Medulla oblongata (tissue), 1 donor: ENCODE measurements at regions not wholly inside any gene's neighbourhood (a gene's known extent, or its start where the extent isn't known, plus 50 kb on each side); places are given as distances from the start of the nearest gene placed in this dataset.

ENCODE experiments used
- DNase-seq: peaks from one replicate; pipeline ENCODE4 v3.0.0-alpha.2; 2015; ENCODE audit errors: extremely low spot score

- no peak for DNase-seq
These were observed 51.0 kb upstream of the DSC1 start for GRCh38 chr18:31213641-31214040.

GRCh38 chr18:31217038-31217849 lies 54.6 kb upstream of the DSC1 start:
- DNase-seq = no peak

- no peak for DNase-seq
These were observed 56.2 kb upstream of the DSC1 start for GRCh38 chr18:31218671-31219383.

GRCh38 chr18:31219395-31219794 lies 56.7 kb upstream of the DSC1 start:
- no peak for DNase-seq

- DNase-seq = no peak
These were observed 60.7 kb upstream of the DSC1 start for GRCh38 chr18:31223371-31223770.

GRCh38 chr18:31225668-31226067 lies 63.0 kb upstream of the DSC1 start:
- DNase-seq = no peak

GRCh38 chr18:31227497-31228229 lies 65.0 kb upstream of the DSC1 start:
- DNase-seq = no peak

- no peak for DNase-seq
These were observed 67.2 kb upstream of the DSC1 start for GRCh38 chr18:31229829-31230228.

- no peak for DNase-seq
These were observed 67.8 kb upstream of the DSC1 start for GRCh38 chr18:31230495-31230894.

GRCh38 chr18:31232013-31232412 lies 69.4 kb upstream of the DSC1 start:
- no peak for DNase-seq

GRCh38 chr18:31232775-31233424 lies 70.2 kb upstream of the DSC1 start:
- no peak for DNase-seq

- DNase-seq = no peak
These were observed 71.1 kb upstream of the DSC1 start for GRCh38 chr18:31233621-31234275.

- no peak for DNase-seq
These were observed 73.2 kb upstream of the DSC1 start for GRCh38 chr18:31235856-31236255.

- DNase-seq = no peak
These were observed 74.5 kb upstream of the DSC1 start for GRCh38 chr18:31237142-31237541.

GRCh38 chr18:31241425-31241824 lies 76.5 kb upstream of the DSG1 start:
- DNase-seq = no peak

- DNase-seq = no peak
These were observed 76.0 kb upstream of the DSG1 start for GRCh38 chr18:31241900-31242409.

GRCh38 chr18:31243740-31244512 lies 74.0 kb upstream of the DSG1 start:
- DNase-seq = no peak

GRCh38 chr18:31244771-31245394 lies 73.1 kb upstream of the DSG1 start:
- DNase-seq = no peak

- no peak for DNase-seq
These were observed 72.1 kb upstream of the DSG1 start for GRCh38 chr18:31245820-31246219.

GRCh38 chr18:31246460-31246859 lies 71.5 kb upstream of the DSG1 start:
- no peak for DNase-seq
